Neural crest cell (in vitro differentiated cells): ENCODE measurements at regions not wholly inside any gene's neighbourhood (a gene's known extent, or its start where the extent isn't known, plus 50 kb on each side); places are given as distances from the start of the nearest gene placed in this dataset.

ENCODE experiments used
- DNase-seq: peaks from one replicate; pipeline ENCODE4 v3.0.0; 2021; ENCODE audit warnings: low read depth, mixed read lengths, low spot score
- H3K27ac Mint-ChIP-seq: one replicate; pipeline ENCODE4 v1.8.0; 2021; ENCODE audit warnings: mild to moderate bottlenecking, mixed read lengths; ENCODE audit not compliant: unreplicated experiment
- H3K27me3 Mint-ChIP-seq: 2 replicates; pipeline ENCODE4 v1.8.0; 2021; ENCODE audit warnings: low read depth, mild to moderate bottlenecking, mixed read lengths
- H3K36me3 Mint-ChIP-seq: 2 replicates; pipeline ENCODE4 v1.8.0; 2021; ENCODE audit warnings: low read depth, mild to moderate bottlenecking, mixed read lengths
- H3K4me1 Mint-ChIP-seq: 2 replicates; pipeline ENCODE4 v1.8.0; 2021; ENCODE audit warnings: mixed read lengths
- H3K4me3 Mint-ChIP-seq: one replicate; pipeline ENCODE4 v1.8.0; 2021; ENCODE audit warnings: mild to moderate bottlenecking, mixed read lengths
- H3K9me3 Mint-ChIP-seq: 2 replicates; pipeline ENCODE4 v1.8.0; 2021; ENCODE audit warnings: mixed read lengths
- TF ChIP-seq, protein P1 (sequence below): fragments of 200-600 bp; sonication (generic); conservative IDR thresholded peaks from 2 replicates; pipeline ENCODE4 v1.5.0; 2021; ENCODE audit warnings: antibody characterized with exemption, mild to moderate bottlenecking

DNA sequence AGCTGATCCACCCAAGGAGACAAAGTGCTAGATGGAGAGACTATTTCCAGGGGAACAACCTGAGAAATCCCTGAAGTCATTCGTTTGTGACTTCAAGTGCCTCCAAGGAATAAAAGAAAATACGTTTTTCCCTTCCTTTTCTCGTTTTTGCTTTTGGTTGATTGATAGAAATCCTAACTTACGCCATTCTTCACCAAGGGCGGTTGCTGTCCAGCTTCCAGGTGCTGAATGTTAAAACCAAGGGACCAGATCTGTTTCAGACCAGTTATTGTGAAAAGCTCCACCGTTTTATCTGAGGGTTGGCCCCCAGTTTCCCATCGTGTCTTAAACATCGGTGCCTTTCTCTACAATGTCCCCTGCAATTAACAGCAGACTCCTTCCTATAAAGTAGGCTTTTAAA lies 600.7 kb upstream of the SGCD start:
- peak; percentile 37 for DNase-seq
- peak overlapping the region; percentile 11 for H3K4me3 Mint-ChIP-seq
- no peaks in the 10 kb centered on the region for H3K9me3 Mint-ChIP-seq
- TF ChIP-seq, protein P1, sequence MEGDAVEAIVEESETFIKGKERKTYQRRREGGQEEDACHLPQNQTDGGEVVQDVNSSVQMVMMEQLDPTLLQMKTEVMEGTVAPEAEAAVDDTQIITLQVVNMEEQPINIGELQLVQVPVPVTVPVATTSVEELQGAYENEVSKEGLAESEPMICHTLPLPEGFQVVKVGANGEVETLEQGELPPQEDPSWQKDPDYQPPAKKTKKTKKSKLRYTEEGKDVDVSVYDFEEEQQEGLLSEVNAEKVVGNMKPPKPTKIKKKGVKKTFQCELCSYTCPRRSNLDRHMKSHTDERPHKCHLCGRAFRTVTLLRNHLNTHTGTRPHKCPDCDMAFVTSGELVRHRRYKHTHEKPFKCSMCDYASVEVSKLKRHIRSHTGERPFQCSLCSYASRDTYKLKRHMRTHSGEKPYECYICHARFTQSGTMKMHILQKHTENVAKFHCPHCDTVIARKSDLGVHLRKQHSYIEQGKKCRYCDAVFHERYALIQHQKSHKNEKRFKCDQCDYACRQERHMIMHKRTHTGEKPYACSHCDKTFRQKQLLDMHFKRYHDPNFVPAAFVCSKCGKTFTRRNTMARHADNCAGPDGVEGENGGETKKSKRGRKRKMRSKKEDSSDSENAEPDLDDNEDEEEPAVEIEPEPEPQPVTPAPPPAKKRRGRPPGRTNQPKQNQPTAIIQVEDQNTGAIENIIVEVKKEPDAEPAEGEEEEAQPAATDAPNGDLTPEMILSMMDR, result no peak
- H3K4me1 Mint-ChIP-seq, result no peaks in the 10 kb centered on the region
- no peaks in the 10 kb centered on the region for H3K36me3 Mint-ChIP-seq
- H3K27me3 Mint-ChIP-seq, result peaks cover 98% of the 10 kb centered on the region
- H3K27ac Mint-ChIP-seq, result no peak overlapping the region

DNA sequence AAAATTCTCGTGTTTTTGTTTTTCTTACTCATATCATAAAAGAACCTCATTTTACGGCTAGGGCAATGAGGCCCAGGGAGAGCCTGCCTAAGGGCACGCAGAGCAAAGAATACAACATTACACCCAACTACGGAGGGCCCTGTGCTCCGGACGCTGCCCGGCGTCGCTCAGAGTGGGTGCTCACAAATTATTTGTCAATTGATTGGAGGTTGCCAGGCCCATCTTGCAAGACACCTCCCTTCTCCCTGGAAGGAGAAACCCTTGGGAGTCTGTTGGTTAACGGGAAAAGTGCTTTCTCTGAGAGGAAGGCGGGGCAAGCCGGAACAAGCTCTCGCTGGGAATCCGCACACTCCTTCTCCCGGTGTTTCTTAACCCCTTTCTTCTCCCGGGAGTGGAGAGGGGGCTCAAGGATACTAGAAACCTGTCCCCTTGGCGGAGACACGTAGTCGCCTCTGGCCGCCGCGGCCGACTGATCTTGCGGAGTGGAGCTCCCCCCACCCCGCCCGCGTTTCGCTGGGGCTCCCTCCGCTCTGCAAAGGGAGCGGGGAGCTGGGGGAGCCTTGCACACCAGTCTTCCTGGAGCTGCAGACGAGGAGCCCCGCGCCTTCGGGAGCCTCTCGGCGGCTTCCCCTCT lies 599.3 kb upstream of the SGCD start:
- TF ChIP-seq, protein P1, result no peak
- Mint-ChIP-seq H3K27ac (no peak overlapping the region), H3K4me1 (no peaks in the 10 kb centered on the region), H3K9me3 (no peaks in the 10 kb centered on the region), H3K36me3 (no peaks in the 10 kb centered on the region), H3K4me3 (peak overlapping the region; percentile 79), H3K27me3 (peaks cover 98% of the 10 kb centered on the region)
- DNase-seq, result peak; percentile 5

DNA sequence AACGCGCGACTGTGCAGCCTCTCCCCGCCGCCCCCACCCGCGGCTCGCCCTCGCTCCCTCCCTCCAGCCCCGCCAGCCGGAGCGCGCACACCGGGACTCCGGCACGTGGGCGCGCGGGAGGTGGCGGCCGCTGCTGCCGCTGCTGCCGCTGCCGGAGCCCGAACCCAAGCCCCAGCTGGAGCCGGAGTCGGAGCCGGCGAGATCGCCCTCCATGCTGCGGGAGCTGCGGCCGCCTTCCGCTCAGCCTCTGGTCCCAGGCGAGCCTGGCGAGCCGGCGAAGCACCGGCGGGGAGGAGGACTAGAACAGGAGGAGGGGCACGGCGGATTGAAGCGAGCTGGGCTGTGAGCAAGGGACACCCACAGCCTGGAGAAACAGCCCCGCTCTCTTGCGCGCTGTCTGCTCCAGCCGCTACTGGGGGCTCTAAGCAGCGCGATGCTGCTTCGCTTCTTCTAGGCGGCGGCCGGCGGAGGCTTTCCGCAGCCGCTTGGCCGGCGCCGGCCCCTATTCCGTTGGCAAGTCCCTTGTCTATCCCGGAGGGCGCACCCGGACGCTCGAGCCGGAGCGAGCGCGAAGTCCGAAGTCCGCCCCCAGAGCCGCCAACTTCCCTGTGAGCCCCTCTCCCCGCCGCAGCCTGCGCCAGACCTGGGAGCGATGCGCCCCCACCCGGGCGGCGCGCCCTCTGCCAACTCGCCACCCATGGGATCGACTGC lies 598.7 kb upstream of the SGCD start:
- TF ChIP-seq, protein P1, result peak; percentile 25
- Mint-ChIP-seq H3K9me3 (no peaks in the 10 kb centered on the region), H3K27ac (no peak overlapping the region), H3K36me3 (no peaks in the 10 kb centered on the region), H3K27me3 (peaks cover 98% of the 10 kb centered on the region), H3K4me1 (no peaks in the 10 kb centered on the region), H3K4me3 (peak overlapping the region; percentile 77)
- DNase-seq, result peak; percentile 41

DNA sequence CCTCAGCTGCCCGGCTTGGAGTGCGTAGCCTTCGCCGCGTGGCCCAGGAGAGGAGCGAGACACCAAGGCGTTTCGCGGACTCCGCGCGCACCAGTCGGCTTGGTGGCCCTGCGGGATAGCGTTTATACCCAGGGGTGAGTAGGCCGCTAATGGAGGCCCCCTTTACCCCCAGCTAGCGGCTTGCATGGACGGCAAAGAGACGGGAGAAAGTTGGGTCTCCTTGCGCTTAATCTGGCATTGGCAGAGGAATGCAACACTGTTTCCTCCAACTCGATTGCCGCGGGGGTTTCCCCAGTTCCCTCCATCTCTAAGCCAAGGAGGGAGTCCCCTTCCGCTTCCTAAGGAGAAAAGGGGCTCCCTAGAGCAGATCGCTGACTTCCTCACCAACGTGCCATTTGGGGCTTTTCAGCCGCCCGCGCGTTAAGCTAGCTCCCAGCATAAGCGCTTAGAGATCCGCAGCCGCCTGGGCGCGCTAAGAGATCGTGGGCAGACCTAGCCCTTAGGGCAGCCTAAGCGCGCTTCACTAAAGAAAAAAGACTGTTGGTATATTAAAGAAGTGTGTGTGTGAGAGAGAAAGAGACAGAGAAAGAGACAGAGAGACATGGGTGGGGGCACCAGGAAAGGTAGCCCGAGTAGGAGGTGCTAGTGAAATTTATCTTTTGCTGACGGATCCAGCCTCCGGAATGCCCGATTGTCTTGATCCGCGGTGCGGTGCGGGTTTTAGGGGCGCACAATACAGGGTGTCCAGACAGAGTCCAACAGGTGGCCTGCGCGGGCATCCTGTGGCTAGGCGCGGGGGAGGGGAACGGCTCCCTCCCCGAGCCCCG lies 597.9 kb upstream of the SGCD start:
- Mint-ChIP-seq H3K36me3 (no peaks in the 10 kb centered on the region), H3K27me3 (peaks cover 94% of the 10 kb centered on the region), H3K4me1 (no peaks in the 10 kb centered on the region), H3K4me3 (peak overlapping the region; percentile 18), H3K27ac (no peak overlapping the region), H3K9me3 (no peaks in the 10 kb centered on the region)
- TF ChIP-seq, protein P1, result peak; percentile 21
- no peak for DNase-seq

DNA sequence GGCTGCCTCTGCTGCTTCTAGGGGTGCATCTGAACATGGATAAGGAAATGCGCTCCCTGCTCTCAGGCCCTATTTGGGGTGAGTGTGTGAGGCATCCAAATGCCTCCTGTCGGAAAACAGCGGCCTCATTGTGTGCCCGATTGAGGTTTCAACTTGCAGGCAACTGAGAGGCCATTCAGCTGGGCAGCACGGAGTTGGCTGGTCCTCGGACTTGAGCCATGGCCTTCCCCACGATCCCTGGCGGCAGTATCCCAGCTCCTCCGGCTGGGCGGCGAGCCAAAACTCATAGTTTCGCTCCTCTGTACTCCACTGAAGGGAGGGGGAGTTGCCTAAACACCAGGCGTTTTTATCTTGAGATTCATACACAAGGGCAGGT lies 597.3 kb upstream of the SGCD start:
- H3K36me3 Mint-ChIP-seq, result no peaks in the 10 kb centered on the region
- no peak for DNase-seq
- no peaks in the 10 kb centered on the region for H3K9me3 Mint-ChIP-seq
- no peaks in the 10 kb centered on the region for H3K4me1 Mint-ChIP-seq
- TF ChIP-seq, protein P1, result no peak
- peaks cover 94% of the 10 kb centered on the region for H3K27me3 Mint-ChIP-seq
- no peak overlapping the region for H3K27ac Mint-ChIP-seq
- no peak overlapping the region for H3K4me3 Mint-ChIP-seq
